ENCODE measurements at regions not wholly inside any gene's neighbourhood (a gene's known extent, or its start where the extent isn't known, plus 50 kb on each side); places are given as distances from the start of the nearest gene placed in this dataset.

DNA sequence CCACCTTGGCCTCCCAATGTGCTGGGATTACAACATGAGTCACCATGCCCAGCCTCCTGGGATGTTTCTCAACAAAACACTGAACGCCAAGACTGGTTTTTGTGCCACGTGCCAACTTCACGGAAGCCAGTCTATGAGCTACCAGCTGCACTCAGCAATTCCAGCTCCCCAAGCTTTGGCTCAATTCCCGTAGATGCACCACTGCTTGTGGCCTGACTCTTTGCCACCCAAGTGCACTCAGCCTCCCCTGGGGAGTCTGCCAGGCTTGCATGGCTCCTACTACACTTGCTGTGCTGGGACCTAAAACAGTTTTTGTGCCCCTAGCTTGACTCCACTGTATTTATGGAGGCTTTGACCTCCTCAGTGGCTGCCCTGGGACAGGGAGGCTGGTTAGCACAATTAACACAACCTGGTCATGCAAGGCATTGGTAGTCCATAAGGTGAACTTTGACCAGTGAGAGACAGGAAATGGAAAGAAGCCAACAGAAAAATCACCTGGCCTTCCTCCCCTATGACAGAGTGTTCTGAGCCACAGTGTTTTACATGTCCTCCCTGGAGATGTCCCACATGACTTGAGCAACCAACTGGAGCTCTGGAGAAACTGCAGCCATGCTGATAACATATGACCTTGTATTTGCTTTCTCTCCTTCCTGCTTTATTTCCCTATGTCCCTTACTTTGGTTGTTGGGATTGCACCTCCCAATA, 1173.1 kb downstream of the UQCRFS1 start:
- Histone ChIP-seq H3K79me2 (ENCODE audit: control insufficient read depth, insufficient read depth, low read length) (no peaks in the 10 kb centered on the region), H3K18ac (ENCODE audit: low read length) (no peak overlapping the region), H2BK120ac (ENCODE audit: low read depth, low read length) (no peak overlapping the region), H4K8ac (ENCODE audit: low read depth, low read length) (no peak overlapping the region), H2AK5ac (ENCODE audit: low read length) (no peak overlapping the region), H3K27me3 (ENCODE audit: insufficient read depth, low read length, poor library complexity) (no peaks in the 10 kb centered on the region), H3K27ac (ENCODE audit: low read depth, low read length) (no peak overlapping the region), H3K56ac (ENCODE audit: low read length) (no peak overlapping the region), H3K4me1 (ENCODE audit: control insufficient read depth, low read depth, low read length) (no peaks in the 10 kb centered on the region), H2BK15ac (replicated peaks; ENCODE audit: low read depth) (no peak overlapping the region), H3K36me3 (ENCODE audit: control insufficient read depth, insufficient read depth, low read length) (no peaks in the 10 kb centered on the region), H4K5ac (ENCODE audit: low read length) (no peak overlapping the region), H3K9ac (ENCODE audit: low read length) (no peak overlapping the region), H2BK5ac (ENCODE audit: low read length) (no peak overlapping the region), H3K4me3 (ENCODE audit: low read length) (no peak overlapping the region), H3K79me1 (ENCODE audit: low read length) (no peaks in the 10 kb centered on the region), H3K4ac (ENCODE audit: low read depth, low read length) (no peak overlapping the region), H3K23ac (ENCODE audit: low read length) (no peak overlapping the region), H3K4me2 (ENCODE audit: low read length) (no peak overlapping the region)
- no CpG with 5 or more reads among the region's 4 CpGs for WGBS (ENCODE audit: extremely low coverage, insufficient coverage, low lambda C conversion rate)
- DNase-seq, result no peak

DNA sequence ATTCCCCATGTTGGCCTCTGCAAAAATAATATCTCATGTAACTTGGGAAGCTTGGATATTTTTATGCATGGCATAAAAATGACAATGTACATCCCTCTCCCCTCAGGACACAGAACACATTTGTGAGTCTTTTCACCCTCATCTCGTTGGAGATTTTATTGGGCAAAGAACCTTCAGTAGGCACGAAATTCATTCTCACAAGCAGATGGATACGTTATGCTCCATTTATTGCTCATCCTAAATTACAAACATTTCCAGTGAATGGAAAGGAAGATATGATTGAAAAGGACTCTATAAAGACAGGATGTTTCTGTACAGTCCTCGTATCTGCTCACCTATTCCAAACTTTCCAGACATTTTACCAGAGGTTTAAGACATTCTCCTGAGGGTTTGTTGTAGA, 1175.8 kb downstream of the UQCRFS1 start:
- H3K79me2 ChIP-seq (ENCODE audit: control insufficient read depth, insufficient read depth, low read length), result no peaks in the 10 kb centered on the region
- H4K8ac ChIP-seq (ENCODE audit: low read depth, low read length), result no peak overlapping the region
- no peak overlapping the region for H2BK5ac ChIP-seq (ENCODE audit: low read length)
- no peaks in the 10 kb centered on the region for H3K36me3 ChIP-seq (ENCODE audit: control insufficient read depth, insufficient read depth, low read length)
- no CpG with 5 or more reads among the region's 4 CpGs for WGBS (ENCODE audit: extremely low coverage, insufficient coverage, low lambda C conversion rate)
- no peak for DNase-seq
- H3K9ac ChIP-seq (ENCODE audit: low read length), result no peak overlapping the region
- H3K27me3 ChIP-seq (ENCODE audit: insufficient read depth, low read length, poor library complexity), result no peaks in the 10 kb centered on the region
- H4K5ac ChIP-seq (ENCODE audit: low read length), result no peak overlapping the region
- H3K79me1 ChIP-seq (ENCODE audit: low read length), result no peaks in the 10 kb centered on the region
- H3K23ac ChIP-seq (ENCODE audit: low read length), result no peak overlapping the region
- H3K4me3 ChIP-seq (ENCODE audit: low read length), result no peak overlapping the region
- H3K56ac ChIP-seq (ENCODE audit: low read length), result no peak overlapping the region
- no peak overlapping the region for H3K4me2 ChIP-seq (ENCODE audit: low read length)
- no peak overlapping the region for H3K4ac ChIP-seq (ENCODE audit: low read depth, low read length)
- H3K18ac ChIP-seq (ENCODE audit: low read length), result no peak overlapping the region
- H2BK15ac ChIP-seq (replicated peaks; ENCODE audit: low read depth), result no peak overlapping the region
- H2AK5ac ChIP-seq (ENCODE audit: low read length), result no peak overlapping the region
- no peaks in the 10 kb centered on the region for H3K4me1 ChIP-seq (ENCODE audit: control insufficient read depth, low read depth, low read length)
- no peak overlapping the region for H2BK120ac ChIP-seq (ENCODE audit: low read depth, low read length)
- H3K27ac ChIP-seq (ENCODE audit: low read depth, low read length), result no peak overlapping the region

DNA sequence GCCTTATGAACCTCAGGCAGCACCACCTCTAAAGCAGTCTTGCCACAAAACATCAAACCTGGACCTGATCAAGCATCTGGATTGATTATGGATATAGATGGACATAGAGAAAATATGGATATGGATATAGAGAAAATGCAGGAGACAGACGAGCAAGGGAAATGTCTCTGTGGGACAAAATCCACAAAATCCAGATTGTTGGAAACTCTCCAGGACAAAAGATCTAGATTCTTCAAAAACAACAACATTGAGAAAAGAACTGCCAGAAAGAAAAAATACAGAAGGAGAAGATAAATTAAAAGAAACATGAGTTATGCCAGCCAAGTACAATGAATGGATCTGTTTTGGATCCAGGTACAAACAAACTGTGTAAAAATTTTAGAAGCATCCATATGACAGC, 1176.5 kb downstream of the UQCRFS1 start:
- no peak overlapping the region for H3K4ac ChIP-seq (ENCODE audit: low read depth, low read length)
- no CpG with 5 or more reads among the region's 1 CpG for WGBS (ENCODE audit: extremely low coverage, insufficient coverage, low lambda C conversion rate)
- H4K5ac ChIP-seq (ENCODE audit: low read length), result no peak overlapping the region
- H3K18ac ChIP-seq (ENCODE audit: low read length), result no peak overlapping the region
- H3K79me2 ChIP-seq (ENCODE audit: control insufficient read depth, insufficient read depth, low read length), result no peaks in the 10 kb centered on the region
- H3K27me3 ChIP-seq (ENCODE audit: insufficient read depth, low read length, poor library complexity), result no peaks in the 10 kb centered on the region
- H2BK15ac ChIP-seq (replicated peaks; ENCODE audit: low read depth), result no peak overlapping the region
- H3K79me1 ChIP-seq (ENCODE audit: low read length), result no peaks in the 10 kb centered on the region
- H3K36me3 ChIP-seq (ENCODE audit: control insufficient read depth, insufficient read depth, low read length), result no peaks in the 10 kb centered on the region
- no peak overlapping the region for H2AK5ac ChIP-seq (ENCODE audit: low read length)
- H3K56ac ChIP-seq (ENCODE audit: low read length), result no peak overlapping the region
- DNase-seq, result no peak
- no peak overlapping the region for H3K9ac ChIP-seq (ENCODE audit: low read length)
- H3K4me1 ChIP-seq (ENCODE audit: control insufficient read depth, low read depth, low read length), result no peaks in the 10 kb centered on the region
- H3K27ac ChIP-seq (ENCODE audit: low read depth, low read length), result no peak overlapping the region
- no peak overlapping the region for H2BK5ac ChIP-seq (ENCODE audit: low read length)
- no peak overlapping the region for H2BK120ac ChIP-seq (ENCODE audit: low read depth, low read length)
- no peak overlapping the region for H3K4me3 ChIP-seq (ENCODE audit: low read length)
- H3K23ac ChIP-seq (ENCODE audit: low read length), result no peak overlapping the region
- no peak overlapping the region for H3K4me2 ChIP-seq (ENCODE audit: low read length)
- H4K8ac ChIP-seq (ENCODE audit: low read depth, low read length), result no peak overlapping the region

DNA sequence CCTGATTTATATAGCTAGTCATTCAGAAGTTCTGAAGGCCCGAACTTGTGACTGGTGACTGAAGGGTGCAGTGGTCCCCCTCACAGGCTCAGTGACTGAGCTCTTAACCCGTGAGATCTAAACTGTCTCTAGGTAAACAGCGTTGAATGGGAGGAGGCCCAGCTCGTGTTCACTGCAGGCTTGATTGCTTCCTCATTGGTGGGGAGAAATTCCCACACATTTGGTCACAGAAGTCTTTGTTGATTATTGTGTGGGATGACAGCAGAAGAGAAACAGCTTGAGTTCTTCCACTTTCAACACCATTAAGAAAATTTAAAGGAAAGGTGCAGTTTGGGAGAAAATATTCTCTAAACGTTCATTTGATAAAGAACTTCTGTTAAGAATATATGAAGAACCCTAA, 1178.0 kb downstream of the UQCRFS1 start:
- H3K36me3 ChIP-seq (ENCODE audit: control insufficient read depth, insufficient read depth, low read length), result no peaks in the 10 kb centered on the region
- H4K8ac ChIP-seq (ENCODE audit: low read depth, low read length), result no peak overlapping the region
- no peak overlapping the region for H3K23ac ChIP-seq (ENCODE audit: low read length)
- H3K4me2 ChIP-seq (ENCODE audit: low read length), result no peak overlapping the region
- H2BK120ac ChIP-seq (ENCODE audit: low read depth, low read length), result no peak overlapping the region
- no peak overlapping the region for H2AK5ac ChIP-seq (ENCODE audit: low read length)
- H3K79me2 ChIP-seq (ENCODE audit: control insufficient read depth, insufficient read depth, low read length), result no peaks in the 10 kb centered on the region
- no peaks in the 10 kb centered on the region for H3K4me1 ChIP-seq (ENCODE audit: control insufficient read depth, low read depth, low read length)
- no CpG with 5 or more reads among the region's 5 CpGs for WGBS (ENCODE audit: extremely low coverage, insufficient coverage, low lambda C conversion rate)
- H3K79me1 ChIP-seq (ENCODE audit: low read length), result no peaks in the 10 kb centered on the region
- H2BK15ac ChIP-seq (replicated peaks; ENCODE audit: low read depth), result no peak overlapping the region
- H4K5ac ChIP-seq (ENCODE audit: low read length), result no peak overlapping the region
- H3K27ac ChIP-seq (ENCODE audit: low read depth, low read length), result no peak overlapping the region
- no peaks in the 10 kb centered on the region for H3K27me3 ChIP-seq (ENCODE audit: insufficient read depth, low read length, poor library complexity)
- H3K9ac ChIP-seq (ENCODE audit: low read length), result no peak overlapping the region
- no peak overlapping the region for H3K4me3 ChIP-seq (ENCODE audit: low read length)
- no peak overlapping the region for H3K18ac ChIP-seq (ENCODE audit: low read length)
- H2BK5ac ChIP-seq (ENCODE audit: low read length), result no peak overlapping the region
- H3K56ac ChIP-seq (ENCODE audit: low read length), result no peak overlapping the region
- DNase-seq, result no peak
- no peak overlapping the region for H3K4ac ChIP-seq (ENCODE audit: low read depth, low read length)

DNA sequence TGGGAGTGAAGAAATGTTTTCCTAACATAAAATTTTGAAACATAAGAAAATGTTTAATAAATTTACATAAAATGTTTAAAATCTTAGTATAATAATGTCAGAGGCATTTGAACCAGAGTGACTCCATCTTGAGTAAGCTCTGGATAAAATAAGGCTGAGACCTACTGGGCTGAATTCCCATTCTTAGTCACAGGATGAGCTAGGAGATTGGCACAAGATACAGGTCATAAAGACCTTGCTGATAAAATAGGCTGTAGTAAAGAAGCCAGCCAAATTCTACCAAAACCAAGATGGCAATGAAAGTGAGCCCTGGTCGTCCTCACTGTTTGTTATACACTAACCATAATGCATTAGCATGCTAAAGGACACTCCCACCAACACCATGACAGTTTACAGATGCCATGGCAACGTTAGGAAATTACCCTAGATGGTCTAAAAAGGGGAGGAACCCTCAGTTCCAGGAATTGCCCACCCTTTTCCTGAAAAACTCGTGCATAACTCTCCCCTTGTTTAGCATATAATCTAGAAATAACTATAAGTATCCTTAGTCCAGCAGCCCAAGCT, 1184.0 kb downstream of the UQCRFS1 start:
- Histone ChIP-seq H2BK120ac (ENCODE audit: low read depth, low read length) (no peak overlapping the region), H3K27me3 (ENCODE audit: insufficient read depth, low read length, poor library complexity) (peaks cover 2% of the 10 kb centered on the region), H4K8ac (ENCODE audit: low read depth, low read length) (no peak overlapping the region), H3K4ac (ENCODE audit: low read depth, low read length) (no peak overlapping the region), H3K4me2 (ENCODE audit: low read length) (no peak overlapping the region), H2BK15ac (replicated peaks; ENCODE audit: low read depth) (no peak overlapping the region), H3K79me1 (ENCODE audit: low read length) (no peaks in the 10 kb centered on the region), H3K9ac (ENCODE audit: low read length) (no peak overlapping the region), H3K27ac (ENCODE audit: low read depth, low read length) (no peak overlapping the region), H3K23ac (ENCODE audit: low read length) (no peak overlapping the region), H4K5ac (ENCODE audit: low read length) (no peak overlapping the region), H3K36me3 (ENCODE audit: control insufficient read depth, insufficient read depth, low read length) (no peaks in the 10 kb centered on the region), H3K79me2 (ENCODE audit: control insufficient read depth, insufficient read depth, low read length) (no peaks in the 10 kb centered on the region), H2BK5ac (ENCODE audit: low read length) (no peak overlapping the region), H3K4me1 (ENCODE audit: control insufficient read depth, low read depth, low read length) (no peaks in the 10 kb centered on the region), H2AK5ac (ENCODE audit: low read length) (no peak overlapping the region), H3K4me3 (ENCODE audit: low read length) (no peak overlapping the region), H3K18ac (ENCODE audit: low read length) (no peak overlapping the region), H3K56ac (ENCODE audit: low read length) (no peak overlapping the region)
- no CpG with 5 or more reads among the region's 3 CpGs for WGBS (ENCODE audit: extremely low coverage, insufficient coverage, low lambda C conversion rate)
- DNase-seq, result no peak

DNA sequence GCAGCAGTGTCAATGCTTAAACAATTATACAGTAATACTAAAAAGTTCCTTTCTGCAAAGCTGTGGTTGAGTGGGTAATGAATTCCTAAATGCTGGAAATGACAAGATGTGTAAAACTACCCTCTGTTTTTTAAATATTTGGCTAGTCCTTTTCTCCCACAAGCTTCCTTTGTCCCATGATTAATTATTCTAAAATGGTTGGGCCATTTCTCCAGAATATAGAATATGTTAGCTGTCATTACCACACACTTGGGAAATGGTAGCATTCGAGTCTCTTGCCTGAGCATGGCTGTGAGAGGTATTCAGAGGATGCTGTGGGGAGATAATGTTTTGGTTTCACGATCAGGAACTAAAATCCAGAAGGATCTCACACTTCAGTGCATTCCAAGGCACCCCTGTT, 1185.8 kb downstream of the UQCRFS1 start:
- Histone ChIP-seq H3K4ac (ENCODE audit: low read depth, low read length) (no peak overlapping the region), H2AK5ac (ENCODE audit: low read length) (no peak overlapping the region), H3K27ac (ENCODE audit: low read depth, low read length) (no peak overlapping the region), H3K23ac (ENCODE audit: low read length) (no peak overlapping the region), H4K5ac (ENCODE audit: low read length) (no peak overlapping the region), H3K36me3 (ENCODE audit: control insufficient read depth, insufficient read depth, low read length) (no peaks in the 10 kb centered on the region), H3K56ac (ENCODE audit: low read length) (no peak overlapping the region), H3K9ac (ENCODE audit: low read length) (no peak overlapping the region), H3K4me2 (ENCODE audit: low read length) (no peak overlapping the region), H3K4me3 (ENCODE audit: low read length) (no peak overlapping the region), H2BK15ac (replicated peaks; ENCODE audit: low read depth) (no peak overlapping the region), H2BK120ac (ENCODE audit: low read depth, low read length) (no peak overlapping the region), H3K18ac (ENCODE audit: low read length) (no peak overlapping the region), H3K79me1 (ENCODE audit: low read length) (no peaks in the 10 kb centered on the region), H4K8ac (ENCODE audit: low read depth, low read length) (no peak overlapping the region), H3K27me3 (ENCODE audit: insufficient read depth, low read length, poor library complexity) (peaks cover 2% of the 10 kb centered on the region), H3K4me1 (ENCODE audit: control insufficient read depth, low read depth, low read length) (no peaks in the 10 kb centered on the region), H3K79me2 (ENCODE audit: control insufficient read depth, insufficient read depth, low read length) (no peaks in the 10 kb centered on the region), H2BK5ac (ENCODE audit: low read length) (no peak overlapping the region)
- no CpG with 5 or more reads among the region's 2 CpGs for WGBS (ENCODE audit: extremely low coverage, insufficient coverage, low lambda C conversion rate)
- peak; percentile 18 for DNase-seq

Measured in mesendoderm (in vitro differentiated cells).